ENCODE measurements at regions not wholly inside any gene's neighbourhood (a gene's known extent, or its start where the extent isn't known, plus 50 kb on each side); places are given as distances from the start of the nearest gene placed in this dataset.

DNA sequence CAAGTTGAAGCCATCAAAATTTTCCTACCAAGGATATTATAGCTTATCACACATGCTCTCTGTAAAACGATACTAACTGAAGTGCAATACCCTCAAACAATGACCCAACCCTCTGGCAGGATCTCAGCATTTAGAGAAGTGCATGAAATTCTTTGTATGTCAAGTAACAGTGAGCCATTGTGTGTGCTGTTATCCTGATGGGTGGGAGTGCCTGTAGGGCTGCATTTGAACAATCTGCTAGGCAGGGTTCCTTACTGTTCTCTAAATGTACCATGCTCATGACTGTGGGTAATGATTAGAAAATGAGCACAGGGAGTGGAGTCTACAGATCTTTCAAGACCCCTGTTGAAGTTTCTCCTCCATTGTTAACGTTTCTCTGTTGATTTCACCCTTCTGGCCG is 398.1 kb downstream of the NSUN3 start (continued):
- no peak for TF ChIP-seq STAT1 (IDR thresholded peaks at IDR 0.05; ENCODE audit: unreplicated experiment)
- no peak for TF ChIP-seq POLR2AphosphoS5 (IDR thresholded peaks at IDR 0.05; ENCODE audit: low read depth)
- TF ChIP-seq, protein P1, sequence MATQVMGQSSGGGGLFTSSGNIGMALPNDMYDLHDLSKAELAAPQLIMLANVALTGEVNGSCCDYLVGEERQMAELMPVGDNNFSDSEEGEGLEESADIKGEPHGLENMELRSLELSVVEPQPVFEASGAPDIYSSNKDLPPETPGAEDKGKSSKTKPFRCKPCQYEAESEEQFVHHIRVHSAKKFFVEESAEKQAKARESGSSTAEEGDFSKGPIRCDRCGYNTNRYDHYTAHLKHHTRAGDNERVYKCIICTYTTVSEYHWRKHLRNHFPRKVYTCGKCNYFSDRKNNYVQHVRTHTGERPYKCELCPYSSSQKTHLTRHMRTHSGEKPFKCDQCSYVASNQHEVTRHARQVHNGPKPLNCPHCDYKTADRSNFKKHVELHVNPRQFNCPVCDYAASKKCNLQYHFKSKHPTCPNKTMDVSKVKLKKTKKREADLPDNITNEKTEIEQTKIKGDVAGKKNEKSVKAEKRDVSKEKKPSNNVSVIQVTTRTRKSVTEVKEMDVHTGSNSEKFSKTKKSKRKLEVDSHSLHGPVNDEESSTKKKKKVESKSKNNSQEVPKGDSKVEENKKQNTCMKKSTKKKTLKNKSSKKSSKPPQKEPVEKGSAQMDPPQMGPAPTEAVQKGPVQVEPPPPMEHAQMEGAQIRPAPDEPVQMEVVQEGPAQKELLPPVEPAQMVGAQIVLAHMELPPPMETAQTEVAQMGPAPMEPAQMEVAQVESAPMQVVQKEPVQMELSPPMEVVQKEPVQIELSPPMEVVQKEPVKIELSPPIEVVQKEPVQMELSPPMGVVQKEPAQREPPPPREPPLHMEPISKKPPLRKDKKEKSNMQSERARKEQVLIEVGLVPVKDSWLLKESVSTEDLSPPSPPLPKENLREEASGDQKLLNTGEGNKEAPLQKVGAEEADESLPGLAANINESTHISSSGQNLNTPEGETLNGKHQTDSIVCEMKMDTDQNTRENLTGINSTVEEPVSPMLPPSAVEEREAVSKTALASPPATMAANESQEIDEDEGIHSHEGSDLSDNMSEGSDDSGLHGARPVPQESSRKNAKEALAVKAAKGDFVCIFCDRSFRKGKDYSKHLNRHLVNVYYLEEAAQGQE (IDR thresholded peaks at IDR 0.05; ENCODE audit: unreplicated experiment) = no peak
- TF ChIP-seq CREB1 (CRISPR knock-in tag; IDR thresholded peaks at IDR 0.05; ENCODE audit: low read depth) = no peak
- no peak for TF ChIP-seq EZH2phosphoT487 (IDR thresholded peaks at IDR 0.05; ENCODE audit: unreplicated experiment)
- no peak for TF ChIP-seq EZH2 (IDR thresholded peaks at IDR 0.05; ENCODE audit: low read depth, unreplicated experiment)

DNA sequence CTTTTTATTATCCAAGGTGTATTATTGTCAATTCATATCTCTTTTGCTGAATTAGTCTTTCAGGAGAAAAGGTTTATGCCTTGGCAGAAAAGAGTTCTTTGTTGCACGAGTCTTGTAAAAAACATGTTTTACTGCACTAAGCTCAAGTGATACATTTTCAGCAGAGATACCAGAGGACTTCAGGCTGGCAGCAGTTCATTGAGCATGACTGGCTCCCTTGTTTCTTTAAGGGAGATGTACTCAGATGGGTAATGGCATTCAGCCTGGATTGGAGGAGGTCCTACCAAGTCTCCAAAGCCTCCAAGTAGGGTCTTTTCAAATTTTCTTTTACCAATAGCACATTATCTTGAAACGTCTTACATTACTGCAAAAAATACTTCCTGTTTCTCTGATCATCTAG is 400.1 kb downstream of the NSUN3 start:
- ATAC-seq = no peak
- Mint-ChIP-seq H3K27ac (no peak overlapping the region), H3K27me3 (ENCODE audit: insufficient read depth, low read depth, poor library complexity) (no peaks in the 10 kb centered on the region)
- TF ChIP-seq, protein P1 (IDR thresholded peaks at IDR 0.05; ENCODE audit: unreplicated experiment) = no peak
- no peak for TF ChIP-seq ZNF114 (CRISPR knock-in tag; IDR thresholded peaks at IDR 0.05)
- no peak for TF ChIP-seq EZH2phosphoT487 (IDR thresholded peaks at IDR 0.05; ENCODE audit: unreplicated experiment)
- no peak for TF ChIP-seq POLR2AphosphoS5 (IDR thresholded peaks at IDR 0.05; ENCODE audit: low read depth)
- TF ChIP-seq, protein P2, sequence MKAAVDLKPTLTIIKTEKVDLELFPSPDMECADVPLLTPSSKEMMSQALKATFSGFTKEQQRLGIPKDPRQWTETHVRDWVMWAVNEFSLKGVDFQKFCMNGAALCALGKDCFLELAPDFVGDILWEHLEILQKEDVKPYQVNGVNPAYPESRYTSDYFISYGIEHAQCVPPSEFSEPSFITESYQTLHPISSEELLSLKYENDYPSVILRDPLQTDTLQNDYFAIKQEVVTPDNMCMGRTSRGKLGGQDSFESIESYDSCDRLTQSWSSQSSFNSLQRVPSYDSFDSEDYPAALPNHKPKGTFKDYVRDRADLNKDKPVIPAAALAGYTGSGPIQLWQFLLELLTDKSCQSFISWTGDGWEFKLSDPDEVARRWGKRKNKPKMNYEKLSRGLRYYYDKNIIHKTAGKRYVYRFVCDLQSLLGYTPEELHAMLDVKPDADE (IDR thresholded peaks at IDR 0.05) = no peak
- no peak for TF ChIP-seq ZNF331 (CRISPR knock-in tag; IDR thresholded peaks at IDR 0.05; ENCODE audit: low read depth)
- TF ChIP-seq CREB1 (CRISPR knock-in tag; IDR thresholded peaks at IDR 0.05; ENCODE audit: low read depth) = no peak
- TF ChIP-seq, protein P3, sequence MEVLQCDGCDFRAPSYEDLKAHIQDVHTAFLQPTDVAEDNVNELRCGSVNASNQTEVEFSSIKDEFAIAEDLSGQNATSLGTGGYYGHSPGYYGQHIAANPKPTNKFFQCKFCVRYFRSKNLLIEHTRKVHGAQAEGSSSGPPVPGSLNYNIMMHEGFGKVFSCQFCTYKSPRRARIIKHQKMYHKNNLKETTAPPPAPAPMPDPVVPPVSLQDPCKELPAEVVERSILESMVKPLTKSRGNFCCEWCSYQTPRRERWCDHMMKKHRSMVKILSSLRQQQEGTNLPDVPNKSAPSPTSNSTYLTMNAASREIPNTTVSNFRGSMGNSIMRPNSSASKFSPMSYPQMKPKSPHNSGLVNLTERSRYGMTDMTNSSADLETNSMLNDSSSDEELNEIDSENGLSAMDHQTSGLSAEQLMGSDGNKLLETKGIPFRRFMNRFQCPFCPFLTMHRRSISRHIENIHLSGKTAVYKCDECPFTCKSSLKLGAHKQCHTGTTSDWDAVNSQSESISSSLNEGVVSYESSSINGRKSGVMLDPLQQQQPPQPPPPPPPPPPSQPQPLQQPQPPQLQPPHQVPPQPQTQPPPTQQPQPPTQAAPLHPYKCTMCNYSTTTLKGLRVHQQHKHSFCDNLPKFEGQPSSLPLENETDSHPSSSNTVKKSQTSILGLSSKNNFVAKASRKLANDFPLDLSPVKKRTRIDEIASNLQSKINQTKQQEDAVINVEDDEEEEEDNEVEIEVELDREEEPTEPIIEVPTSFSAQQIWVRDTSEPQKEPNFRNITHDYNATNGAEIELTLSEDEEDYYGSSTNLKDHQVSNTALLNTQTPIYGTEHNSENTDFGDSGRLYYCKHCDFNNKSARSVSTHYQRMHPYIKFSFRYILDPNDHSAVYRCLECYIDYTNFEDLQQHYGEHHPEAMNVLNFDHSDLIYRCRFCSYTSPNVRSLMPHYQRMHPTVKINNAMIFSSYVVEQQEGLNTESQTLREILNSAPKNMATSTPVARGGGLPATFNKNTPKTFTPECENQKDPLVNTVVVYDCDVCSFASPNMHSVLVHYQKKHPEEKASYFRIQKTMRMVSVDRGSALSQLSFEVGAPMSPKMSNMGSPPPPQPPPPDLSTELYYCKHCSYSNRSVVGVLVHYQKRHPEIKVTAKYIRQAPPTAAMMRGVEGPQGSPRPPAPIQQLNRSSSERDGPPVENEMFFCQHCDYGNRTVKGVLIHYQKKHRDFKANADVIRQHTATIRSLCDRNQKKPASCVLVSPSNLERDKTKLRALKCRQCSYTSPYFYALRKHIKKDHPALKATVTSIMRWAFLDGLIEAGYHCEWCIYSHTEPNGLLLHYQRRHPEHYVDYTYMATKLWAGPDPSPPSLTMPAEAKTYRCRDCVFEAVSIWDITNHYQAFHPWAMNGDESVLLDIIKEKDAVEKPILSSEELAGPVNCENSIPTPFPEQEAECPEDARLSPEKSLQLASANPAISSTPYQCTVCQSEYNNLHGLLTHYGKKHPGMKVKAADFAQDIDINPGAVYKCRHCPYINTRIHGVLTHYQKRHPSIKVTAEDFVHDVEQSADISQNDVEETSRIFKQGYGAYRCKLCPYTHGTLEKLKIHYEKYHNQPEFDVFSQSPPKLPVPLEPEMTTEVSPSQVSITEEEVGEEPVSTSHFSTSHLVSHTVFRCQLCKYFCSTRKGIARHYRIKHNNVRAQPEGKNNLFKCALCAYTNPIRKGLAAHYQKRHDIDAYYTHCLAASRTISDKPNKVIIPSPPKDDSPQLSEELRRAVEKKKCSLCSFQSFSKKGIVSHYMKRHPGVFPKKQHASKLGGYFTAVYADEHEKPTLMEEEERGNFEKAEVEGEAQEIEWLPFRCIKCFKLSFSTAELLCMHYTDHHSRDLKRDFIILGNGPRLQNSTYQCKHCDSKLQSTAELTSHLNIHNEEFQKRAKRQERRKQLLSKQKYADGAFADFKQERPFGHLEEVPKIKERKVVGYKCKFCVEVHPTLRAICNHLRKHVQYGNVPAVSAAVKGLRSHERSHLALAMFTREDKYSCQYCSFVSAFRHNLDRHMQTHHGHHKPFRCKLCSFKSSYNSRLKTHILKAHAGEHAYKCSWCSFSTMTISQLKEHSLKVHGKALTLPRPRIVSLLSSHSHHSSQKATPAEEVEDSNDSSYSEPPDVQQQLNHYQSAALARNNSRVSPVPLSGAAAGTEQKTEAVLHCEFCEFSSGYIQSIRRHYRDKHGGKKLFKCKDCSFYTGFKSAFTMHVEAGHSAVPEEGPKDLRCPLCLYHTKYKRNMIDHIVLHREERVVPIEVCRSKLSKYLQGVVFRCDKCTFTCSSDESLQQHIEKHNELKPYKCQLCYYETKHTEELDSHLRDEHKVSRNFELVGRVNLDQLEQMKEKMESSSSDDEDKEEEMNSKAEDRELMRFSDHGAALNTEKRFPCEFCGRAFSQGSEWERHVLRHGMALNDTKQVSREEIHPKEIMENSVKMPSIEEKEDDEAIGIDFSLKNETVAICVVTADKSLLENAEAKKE (CRISPR knock-in tag; IDR thresholded peaks at IDR 0.05) = no peak
- TF ChIP-seq NANOG (IDR thresholded peaks at IDR 0.05; ENCODE audit: borderline replicate concordance) = no peak
- TF ChIP-seq STAT1 (IDR thresholded peaks at IDR 0.05; ENCODE audit: unreplicated experiment) = no peak

More for the DNA sequence above, 400.1 kb downstream of the NSUN3 start:
- H3F3A ChIP-seq (replicated peaks; ENCODE audit: low read depth) = no peaks in the 10 kb centered on the region
- no peaks in the 10 kb centered on the region; the same call in 1 of the 2 replicates for H3K9me2 ChIP-seq (ENCODE audit: insufficient read depth)
- no peak overlapping the region for H3K4me2 ChIP-seq
- H3K36me3 ChIP-seq (ENCODE audit: insufficient read depth) = no peaks in the 10 kb centered on the region
- no peak overlapping the region for H2AFZ ChIP-seq
- no peaks in the 10 kb centered on the region for H3K27me3 ChIP-seq (ENCODE audit: insufficient read depth)
- no peaks in the 10 kb centered on the region for H3K79me2 ChIP-seq (replicated peaks; ENCODE audit: insufficient read depth)
- H3K4me3 Mint-ChIP-seq = no peak overlapping the region
- no peak for DNase-seq (ENCODE audit: low spot score)
- H3K9me3 Mint-ChIP-seq = no peaks in the 10 kb centered on the region
- 0 out of 2 replicates have a peak, but pooled peaks cover 3% of the 10 kb centered on the region for H3K4me1 ChIP-seq (ENCODE audit: insufficient read depth)
- peaks cover 12% of the 10 kb centered on the region; the same call in 2 of the 3 replicates for H3K4me1 Mint-ChIP-seq
- no peak overlapping the region for H3K4me3 ChIP-seq
- no peak overlapping the region for H3K27ac ChIP-seq (ENCODE audit: low read depth)
- no peaks in the 10 kb centered on the region for H4K20me1 ChIP-seq (replicated peaks; ENCODE audit: insufficient read depth)
- H3K36me3 Mint-ChIP-seq (ENCODE audit: low read depth) = no peaks in the 10 kb centered on the region

All from GM23338 (cell line).